HG02870 (cell line): ENCODE measurements at regions not wholly inside any gene's neighbourhood (a gene's known extent, or its start where the extent isn't known, plus 50 kb on each side); places are given as distances from the start of the nearest gene placed in this dataset.

Experiments
- ATAC-seq: cut with Tn5 transposase; IDR thresholded peaks from one replicate; pipeline ENCODE4 v1.9.1; 2021; ENCODE audit warnings: mild to moderate bottlenecking, moderate library complexity; ENCODE audit not compliant: unreplicated experiment

DNA sequence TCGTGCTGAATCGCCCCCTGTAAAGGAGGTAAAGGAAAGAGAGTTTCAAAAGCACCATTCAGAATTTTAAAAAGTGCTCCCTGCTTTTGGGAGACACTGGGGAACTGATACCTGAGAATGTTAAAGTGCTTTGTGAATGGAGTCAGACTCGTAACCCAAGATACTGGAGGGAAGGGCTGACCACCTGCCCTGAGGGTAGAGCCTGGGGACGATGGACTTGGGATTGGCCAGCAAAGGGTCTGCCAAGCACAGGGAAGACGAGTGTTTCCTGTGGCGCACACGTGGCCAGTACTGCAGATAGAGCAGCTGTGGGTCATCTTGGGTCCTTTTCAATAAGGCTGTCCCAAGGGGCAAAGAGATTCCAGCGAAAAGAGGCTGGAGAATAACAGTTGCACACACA lies 1284.1 kb upstream of the AUTS2 start:
- ATAC-seq, result no peak

DNA sequence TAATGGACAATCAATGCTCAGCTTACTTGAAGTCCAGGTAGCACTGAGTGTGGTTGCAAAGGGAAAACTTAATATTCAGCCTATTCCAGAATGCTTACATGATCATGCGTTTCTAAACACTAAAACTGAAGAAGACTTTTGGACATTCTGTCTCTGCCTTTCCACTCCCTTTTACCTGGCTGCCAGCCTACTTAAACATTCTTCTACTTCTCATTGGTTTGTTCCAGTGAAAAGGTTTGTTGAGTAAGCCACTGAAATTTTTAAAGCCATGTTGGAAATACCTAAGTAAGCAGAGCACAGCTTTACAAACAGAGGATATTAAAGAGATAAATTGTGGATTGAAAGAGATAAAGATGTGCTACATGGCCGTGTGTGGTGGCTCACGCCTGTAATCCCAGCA lies 1280.8 kb upstream of the AUTS2 start:
- ATAC-seq, result no peak

DNA sequence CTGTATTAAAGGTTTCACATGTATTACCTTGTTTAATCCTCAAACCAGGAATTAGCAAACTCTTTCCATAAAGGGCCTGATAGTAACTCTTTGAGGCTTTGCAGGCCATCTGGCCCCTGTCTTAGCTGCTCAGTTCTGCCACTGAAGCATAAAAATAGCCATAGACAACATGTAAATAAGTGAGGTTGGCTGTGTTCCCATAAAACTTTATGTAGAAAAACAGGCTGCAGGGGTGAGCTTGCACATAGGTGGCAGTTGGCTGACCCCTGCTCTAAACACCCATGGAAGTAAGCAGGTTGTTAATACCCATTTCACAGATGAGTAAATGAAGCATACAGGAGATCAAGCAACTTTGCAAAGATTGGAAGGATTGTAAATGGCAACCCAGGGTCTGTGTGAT lies 1279.2 kb upstream of the AUTS2 start:
- no peak for ATAC-seq

DNA sequence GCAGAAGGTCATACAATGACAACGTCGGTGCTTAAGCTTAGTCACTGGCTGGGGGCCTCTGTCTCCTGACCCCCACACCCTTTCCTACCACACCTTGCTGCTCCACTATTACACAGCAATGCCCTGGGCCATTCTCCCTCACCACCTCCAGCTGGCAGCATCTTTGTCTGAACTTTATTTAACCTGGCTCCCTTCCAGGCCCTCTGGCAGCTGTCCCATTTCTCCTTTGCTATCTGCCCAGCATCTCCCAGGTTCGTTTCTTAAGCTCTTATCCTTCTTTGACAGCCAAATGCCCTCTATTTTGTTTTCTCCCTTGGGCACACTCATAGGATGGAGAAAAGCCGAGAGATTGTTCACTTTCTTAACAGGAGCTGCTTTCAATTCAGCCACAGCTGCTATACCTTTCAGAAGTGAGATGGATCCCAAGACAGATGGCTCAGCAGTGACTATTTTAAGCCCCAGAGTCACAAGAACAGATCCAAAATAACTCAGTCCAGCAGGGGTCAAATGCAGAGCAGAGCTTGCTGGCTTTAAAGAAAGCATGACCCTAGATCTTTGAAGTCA lies 1277.1 kb upstream of the AUTS2 start:
- no peak for ATAC-seq

DNA sequence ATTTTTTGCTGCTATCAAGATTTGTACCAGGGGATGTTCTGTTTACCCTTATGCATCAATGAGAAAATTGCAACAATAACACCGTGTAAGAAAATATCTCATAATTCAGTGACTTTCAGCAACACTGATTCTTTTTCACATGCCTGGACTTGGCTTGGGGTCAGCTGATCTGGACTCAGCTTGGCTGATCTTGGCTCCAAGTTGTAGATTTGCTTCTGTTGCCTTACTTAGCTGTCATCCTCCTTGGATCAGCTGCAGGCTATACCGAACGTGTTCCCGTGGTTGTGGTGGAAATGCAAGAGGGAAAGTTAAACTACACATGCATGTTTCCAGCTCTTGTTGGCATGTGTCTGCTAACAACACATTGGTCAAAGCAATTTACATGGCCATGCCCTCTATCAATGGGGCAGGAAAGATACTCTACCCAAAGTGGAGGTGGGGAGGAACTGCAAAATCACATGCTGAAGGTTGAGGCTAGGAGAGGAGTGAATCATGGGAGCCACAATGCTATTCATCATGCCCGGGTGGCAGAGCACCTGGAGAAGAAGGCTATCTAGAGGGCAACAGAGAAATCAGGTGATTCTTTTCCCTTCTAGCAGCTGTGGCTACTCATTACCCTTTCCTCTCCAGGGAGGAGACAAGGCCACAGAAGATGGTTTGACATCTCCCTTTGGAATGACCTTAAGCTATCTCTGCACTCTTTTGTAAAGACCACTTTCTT lies 1276.3 kb upstream of the AUTS2 start:
- no peak for ATAC-seq

DNA sequence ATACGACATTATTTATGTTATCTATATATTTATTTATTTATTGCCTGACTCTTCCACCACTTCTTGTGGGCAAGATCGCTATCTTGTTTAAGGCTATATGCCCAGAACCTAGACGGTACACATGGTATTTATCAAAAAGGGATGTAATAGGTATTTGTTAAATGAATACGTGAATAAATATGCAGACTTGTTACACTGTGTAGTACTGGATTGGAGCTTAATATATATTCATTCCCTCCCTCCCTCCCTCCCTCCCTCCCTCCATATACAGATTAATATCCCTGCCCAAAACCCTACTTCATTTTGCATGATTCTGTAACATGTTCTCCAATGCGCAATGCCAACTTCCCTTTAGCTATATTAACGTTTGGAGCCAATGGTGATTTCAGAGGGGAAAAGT lies 1273.7 kb upstream of the AUTS2 start:
- ATAC-seq, result no peak

DNA sequence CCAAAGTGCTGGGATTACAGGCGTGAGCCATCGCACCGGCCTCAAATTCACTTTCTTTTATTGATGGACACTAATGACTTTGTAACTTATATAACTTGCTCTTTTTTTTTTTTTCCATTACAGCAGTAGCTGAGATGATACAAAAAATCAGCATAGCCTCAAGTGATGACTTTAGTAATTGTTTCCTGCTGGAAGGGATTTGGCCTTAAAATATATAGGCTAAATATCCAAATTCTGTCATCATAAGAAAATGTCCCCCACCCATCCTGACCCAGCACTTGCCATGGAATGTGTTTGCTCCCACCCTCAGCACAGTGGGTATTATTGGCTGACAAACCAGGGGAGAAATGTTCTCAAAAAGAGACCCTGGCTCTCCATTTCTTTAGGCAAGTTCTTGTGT lies 1264.1 kb upstream of the AUTS2 start:
- ATAC-seq, result no peak

DNA sequence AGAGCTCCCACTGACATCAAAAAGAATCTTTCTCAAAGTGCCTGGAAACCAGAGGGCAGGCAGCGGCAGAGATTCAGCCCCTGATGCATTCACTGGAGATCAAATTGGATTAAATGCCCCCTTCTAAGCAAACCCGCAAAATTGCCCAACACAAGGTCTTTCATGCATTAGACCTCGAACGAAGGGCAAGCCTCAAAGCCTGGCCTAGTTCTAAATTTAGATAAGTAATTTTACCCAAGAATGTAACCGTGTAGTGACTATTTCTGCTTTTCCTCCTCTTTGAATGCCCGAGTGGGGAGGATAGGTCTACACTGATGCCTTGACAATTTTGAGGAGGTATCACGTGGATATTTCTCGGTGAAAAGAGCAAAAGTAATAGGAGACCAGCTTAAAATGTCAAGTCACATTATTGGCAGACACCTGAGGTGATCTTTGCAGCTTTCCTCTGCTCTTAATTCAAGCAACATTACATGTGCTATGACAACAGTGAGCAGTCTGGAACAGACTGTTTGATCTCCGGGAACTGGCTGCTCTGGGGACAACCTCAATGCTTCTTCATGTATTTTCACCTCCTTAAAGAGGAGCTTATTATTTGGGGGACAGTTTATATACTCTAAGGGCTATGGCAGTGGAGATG lies 1263.5 kb upstream of the AUTS2 start:
- no peak for ATAC-seq

DNA sequence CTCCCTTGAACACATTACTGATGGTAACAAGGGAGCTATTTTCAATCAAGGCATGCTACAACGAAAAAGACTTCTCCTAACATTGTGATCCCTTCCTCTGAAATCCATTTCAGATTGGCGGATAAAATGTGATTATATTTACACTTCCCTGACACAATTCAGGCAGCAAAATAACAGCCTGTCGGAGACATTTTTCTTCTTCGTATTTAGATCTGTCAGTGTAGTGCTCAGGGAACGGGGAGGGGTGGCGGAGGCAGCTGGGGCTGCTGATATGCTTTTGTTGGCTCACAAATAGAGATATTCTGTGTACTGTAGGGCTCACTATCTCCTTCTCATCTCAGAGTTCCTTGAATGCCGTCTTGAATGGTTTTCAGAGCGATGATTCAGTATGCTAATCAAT lies 1261.7 kb upstream of the AUTS2 start:
- ATAC-seq, result no peak

DNA sequence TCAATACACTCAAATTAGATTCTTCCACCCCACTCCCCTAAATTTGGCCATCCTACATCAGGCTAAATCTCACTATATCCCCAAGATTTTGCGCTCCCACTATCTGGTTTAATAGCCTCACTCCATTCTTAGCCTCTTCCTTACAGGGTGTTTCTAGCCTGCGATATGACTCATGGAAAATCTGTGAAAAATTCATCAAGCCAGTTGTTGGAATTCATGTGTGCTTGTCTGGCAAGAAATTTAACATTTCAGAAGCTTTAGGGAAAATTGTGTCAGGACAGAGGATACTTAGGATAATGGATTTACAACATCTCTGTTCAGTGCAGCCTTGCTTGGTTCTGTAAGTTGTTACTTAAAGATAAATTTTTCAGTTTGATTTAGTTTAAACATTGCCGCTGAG lies 1249.9 kb upstream of the AUTS2 start:
- ATAC-seq, result no peak

DNA sequence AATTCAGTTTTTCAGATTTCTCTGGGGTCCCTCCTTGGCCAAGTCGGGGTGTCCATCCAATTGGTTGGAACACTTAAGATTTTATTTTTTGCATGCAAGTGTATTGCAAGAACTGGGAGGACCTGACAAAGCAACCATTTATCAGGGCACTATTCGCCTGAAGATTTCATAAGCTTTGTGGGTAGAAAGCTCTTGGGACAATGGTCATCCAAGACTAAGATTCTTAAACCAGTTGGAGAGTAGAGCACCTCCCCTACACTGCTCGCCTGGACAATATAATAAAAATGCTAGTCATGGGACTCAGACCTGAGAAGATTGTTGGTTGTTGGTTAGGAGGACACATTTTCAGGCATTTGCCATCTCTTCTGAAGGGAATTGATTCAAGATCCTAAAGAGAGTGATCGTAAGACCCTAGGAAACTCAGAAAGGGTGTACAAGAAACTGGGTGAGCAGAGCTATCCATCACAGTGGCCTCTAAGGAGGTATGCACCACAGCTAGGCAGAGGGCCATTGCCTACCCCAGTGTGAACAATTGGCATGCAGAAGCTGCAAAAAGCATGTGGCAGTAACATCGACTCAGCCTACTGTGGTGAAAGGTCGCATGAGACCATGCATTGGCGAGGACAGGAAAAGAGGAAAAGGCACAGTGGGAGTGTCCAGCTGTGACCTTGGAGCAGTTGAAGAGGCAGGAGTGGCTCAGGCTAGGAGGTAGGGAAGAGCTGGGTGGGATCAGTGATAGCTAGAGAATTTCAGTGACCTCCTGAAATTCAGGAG lies 1235.3 kb upstream of the AUTS2 start:
- ATAC-seq, result no peak

DNA sequence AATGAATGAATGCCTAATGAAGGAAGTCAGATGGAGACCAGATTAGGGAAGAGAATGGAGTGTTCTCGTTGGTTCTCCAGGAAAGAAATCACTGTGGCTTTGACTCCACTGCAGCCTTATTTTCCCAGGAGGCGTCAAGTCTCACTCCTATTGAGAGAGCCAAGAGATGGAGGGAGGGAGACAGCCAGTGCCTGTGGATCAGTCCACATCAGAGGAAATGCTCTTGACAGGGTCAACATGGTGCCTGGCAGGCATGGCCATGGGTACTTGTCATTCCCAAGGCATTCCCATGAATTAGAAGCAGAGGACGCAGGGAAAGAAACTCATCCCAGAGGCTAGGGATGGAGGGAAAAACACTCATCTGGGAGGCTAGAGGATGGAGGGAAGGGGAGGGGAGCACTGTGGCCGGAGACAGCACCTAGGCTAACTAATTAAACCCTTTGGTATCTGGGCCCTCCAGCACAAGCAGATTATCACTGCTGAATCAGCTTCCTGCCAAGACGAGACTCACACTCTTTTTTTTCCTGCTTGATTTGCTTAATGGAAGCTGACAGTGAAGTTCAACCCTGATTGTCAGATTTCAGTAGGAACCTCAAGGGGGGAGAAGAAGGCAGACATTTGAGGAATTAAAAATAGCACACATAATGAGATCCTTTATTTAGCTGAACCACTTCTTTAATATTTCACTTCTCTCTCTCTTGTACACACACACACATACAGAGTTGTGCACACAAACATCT lies 1233.2 kb upstream of the AUTS2 start:
- no peak for ATAC-seq

DNA sequence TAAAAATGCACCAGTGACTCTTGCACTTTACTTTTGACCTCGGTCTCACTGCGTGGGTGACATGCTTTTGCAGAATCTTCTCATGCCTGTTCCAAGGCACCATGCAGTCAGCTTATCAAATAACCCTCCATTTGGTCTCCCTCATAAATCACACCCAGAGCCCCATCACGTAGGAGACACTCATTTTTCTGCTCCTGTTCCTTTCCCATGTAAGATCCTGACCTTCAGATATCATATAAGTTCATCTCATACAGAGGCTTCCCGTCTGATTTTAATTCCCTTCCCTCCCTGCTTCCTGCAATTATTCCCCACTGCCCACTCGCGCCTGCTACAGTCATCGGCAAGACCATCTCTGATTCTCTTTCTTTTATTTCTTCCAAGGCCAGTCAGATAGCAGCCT lies 1226.3 kb upstream of the AUTS2 start:
- no peak for ATAC-seq

DNA sequence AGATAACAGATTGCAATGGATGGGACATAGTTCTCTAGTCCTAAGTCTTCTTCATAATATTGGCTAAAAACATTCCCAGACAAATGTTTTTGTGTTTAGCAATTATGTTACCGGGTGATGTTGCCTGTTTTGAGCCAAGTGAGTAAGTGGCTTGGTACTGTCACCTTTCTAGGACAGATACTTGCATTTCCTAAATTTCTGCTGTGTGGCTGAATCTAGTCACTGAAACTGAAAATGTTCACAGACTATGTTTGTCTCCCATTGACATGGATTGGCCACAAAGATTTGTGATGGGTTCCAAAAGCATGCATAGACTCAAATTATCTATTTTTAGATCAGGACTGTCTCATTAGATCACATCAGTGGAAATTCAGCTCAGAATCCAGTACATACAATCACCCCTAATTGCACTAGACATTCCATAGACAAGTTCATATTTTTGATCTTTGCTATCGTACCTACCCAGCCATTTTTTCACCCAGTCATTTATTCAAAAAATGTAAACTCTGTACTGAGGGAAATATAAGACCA lies 1222.1 kb upstream of the AUTS2 start:
- ATAC-seq, result no peak

DNA sequence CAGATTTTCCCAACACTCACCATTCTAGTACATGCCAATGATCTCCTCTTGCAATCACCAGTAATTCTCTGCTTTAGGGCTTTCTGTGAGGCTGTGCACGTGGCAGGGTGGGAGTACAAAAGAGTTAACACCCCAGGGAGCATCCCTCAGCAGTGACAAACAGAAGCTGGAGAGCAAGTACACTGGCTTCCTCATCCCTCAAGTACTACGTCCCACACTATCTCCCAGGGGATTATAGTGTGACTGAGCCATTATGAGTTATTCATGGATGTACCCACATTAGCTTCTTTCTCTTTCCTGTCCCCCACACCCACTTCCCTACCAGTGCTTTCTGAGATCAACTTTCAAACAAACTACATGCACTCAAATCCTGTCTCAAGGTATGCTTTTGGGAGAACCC lies 1216.5 kb upstream of the AUTS2 start:
- no peak for ATAC-seq

DNA sequence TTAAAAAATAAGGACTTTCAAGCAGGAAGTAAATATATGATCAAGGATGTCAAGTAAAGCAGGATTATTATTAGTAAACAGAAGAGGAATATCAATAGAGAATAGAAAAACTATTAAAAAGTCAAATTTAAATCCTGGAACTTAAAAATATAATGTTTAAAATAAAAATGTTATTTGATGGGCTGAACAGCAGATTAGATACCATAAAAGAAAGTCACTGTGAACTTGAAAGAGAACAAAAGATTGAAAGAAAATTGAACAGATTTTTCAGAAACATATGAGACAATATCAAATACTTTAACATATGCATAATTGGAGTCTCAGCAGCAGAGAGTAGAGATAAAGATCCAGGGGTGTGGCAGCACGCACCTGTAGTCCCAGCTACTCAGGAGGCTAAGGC lies 1213.7 kb upstream of the AUTS2 start:
- ATAC-seq, result no peak

DNA sequence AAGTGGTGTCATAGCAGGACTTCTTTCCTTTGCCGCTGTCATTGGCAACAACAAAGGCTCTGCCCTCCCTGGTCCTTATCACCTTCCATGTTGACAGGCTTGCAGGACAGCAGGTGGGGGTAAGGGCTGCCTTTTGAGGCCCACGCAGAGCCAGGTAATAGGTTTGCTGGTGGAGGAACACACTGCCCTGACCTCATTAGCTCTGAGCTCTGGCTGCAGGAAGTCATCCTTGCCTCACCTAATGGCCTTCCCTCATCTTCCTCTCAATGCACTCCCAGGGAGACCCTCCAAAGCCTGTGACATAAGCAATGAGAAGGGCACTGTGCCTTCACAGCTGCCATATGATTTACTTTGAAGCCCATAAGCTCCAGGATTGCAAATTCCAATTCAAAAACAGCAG lies 1205.2 kb upstream of the AUTS2 start:
- ATAC-seq, result no peak

DNA sequence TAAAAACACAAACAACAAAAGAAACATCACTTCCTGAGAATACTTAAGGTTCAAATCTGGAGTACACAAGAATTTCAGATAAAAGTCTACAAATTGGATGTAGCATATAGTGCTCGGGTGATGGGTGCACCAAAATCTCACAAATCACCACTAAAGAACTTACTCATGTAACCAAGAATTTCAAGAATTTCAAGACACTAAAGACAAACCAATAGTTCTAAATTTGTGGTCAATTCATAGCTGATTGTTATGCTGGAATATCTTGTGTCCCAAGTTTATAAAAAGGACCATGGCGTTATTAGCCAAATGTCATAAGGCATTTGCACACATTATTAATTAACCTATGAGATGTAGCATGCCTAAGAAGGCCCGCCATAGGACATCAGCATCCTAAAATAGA lies 1204.1 kb upstream of the AUTS2 start:
- ATAC-seq, result no peak

DNA sequence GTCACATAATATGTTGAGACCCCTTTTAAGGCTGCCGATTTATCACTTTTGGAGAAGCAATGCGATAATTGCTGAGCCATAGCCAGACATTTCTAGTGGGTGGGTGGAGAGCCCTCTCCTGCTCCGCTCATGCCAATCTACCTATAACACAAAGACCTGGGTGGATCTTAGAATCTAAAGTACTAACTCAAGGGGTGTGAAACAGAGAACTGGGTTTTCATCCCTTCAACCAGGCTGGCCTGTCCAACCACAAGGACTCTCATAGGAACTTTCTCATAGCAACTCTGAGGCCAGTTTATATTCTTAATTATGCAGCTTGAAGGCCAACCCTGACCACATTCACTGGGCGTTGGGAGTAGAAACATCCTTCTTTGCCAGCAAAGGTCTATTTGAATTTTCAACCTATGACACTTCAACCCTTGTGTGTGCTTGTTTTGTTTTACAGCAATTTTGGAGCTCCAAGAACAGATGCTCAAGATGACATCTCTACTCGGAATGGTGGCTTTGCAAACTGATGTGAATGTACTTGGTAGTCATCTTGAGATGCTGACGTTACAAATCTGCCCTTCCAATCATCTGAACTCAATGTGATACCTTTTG lies 1198.2 kb upstream of the AUTS2 start:
- no peak for ATAC-seq

DNA sequence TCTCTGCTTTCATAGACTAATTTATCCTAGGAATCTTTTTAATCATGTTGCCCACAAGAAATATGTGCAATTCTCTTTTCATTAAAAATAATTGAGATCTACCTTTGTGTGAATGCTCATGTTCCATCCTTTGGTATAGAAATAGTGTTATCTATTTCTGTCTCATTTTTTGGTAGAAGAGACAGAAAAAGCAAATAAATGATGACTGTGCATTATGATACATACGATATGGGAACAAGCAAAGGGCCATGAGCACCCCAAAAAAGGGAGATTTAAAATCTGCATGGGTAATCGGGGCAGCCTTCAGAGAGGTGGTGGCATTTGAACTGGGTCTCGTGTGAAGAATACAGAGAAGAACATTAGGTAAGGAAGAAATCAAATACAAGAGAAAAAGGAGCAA lies 1197.5 kb upstream of the AUTS2 start:
- ATAC-seq, result no peak

DNA sequence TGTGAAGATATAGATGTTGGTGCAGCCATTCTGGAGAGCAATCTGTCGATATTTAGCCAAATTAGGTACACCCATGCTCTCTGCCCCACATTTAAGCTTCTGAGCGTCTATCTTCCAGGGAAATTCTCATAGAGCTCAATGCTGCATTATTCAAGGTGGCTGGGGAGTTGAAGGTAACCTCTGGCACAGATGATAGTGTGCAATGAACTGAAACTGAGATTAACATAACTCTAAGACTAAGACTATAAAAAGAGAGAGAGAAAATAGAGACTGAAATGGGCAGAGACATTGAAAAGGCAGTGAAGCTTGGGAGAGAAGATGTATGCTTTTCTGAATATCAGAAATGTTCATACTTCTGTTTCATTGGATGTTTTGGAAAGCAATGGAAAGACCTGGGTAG lies 1197.0 kb upstream of the AUTS2 start:
- ATAC-seq, result no peak
